ENCODE measurements at regions not wholly inside any gene's neighbourhood (a gene's known extent, or its start where the extent isn't known, plus 50 kb on each side); places are given as distances from the start of the nearest gene placed in this dataset.
A peak's percentile ranks its signal among the peaks of the same experiment; 100 is the strongest.

- Histone ChIP-seq H3K36me3 (ENCODE audit: control insufficient read depth, insufficient read depth, low read length) (no peaks in the 10 kb centered on the region), H3K9me3 (ENCODE audit: control insufficient read depth in 2 of 2, low read length in 2 of 2) (peaks cover 0 to 12% of the 10 kb centered on the region in 2 experiments), H3K27me3 (ENCODE audit: control insufficient read depth, insufficient read depth, low read length) (no peaks in the 10 kb centered on the region), H3K27ac (ENCODE audit: insufficient read depth, low read length, poor library complexity, severe bottlenecking) (no peak overlapping the region), H3K4me1 (ENCODE audit: control insufficient read depth, insufficient read depth, low read length, poor library complexity, severe bottlenecking) (no peaks in the 10 kb centered on the region), H3K4me3 (ENCODE audit: low read depth, low read length) (no peak overlapping the region)
- Mint-ChIP-seq H3K9me3 (peaks cover 2 to 32% (median 12%) of the 10 kb centered on the region in 7 donors), H3K4me1 (no peaks in the 10 kb centered on the region), H3K36me3 (no peaks in the 10 kb centered on the region), H3K27me3 (no peaks in the 10 kb centered on the region), H3K27ac (no peak overlapping the region), H3K4me3 (no peak overlapping the region)
- no peak for DNase-seq
- no peak for ATAC-seq (ENCODE audit: low read depth in 2 of 2)
Observed at GRCh38 chr14:28057359-28058296, 709.0 kb upstream of the FOXG1 start.

DNA sequence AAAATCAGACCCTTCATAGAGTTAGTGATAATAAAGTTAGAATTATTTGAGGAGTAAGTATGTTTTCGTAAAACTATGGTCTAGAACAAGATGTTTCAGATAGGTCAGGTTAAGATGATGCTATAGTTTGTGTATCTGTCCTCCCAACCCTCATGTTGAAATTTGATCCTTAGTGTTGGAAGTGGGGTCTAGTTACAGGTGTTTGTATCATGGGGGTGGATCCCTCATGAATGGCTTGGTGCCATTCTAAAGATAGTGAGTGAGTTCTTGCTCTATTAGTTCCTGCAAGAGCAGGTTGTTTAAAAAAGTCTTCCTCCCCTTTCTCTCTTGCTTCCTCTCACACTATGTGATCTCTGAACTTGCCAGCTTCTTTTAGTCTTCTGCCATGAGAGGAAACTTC lies 707.3 kb upstream of the FOXG1 start:
- no peak overlapping the region for H3K4me3 ChIP-seq (ENCODE audit: low read depth, low read length)
- peaks cover 0 to 15% of the 10 kb centered on the region in 2 experiments for H3K9me3 ChIP-seq (ENCODE audit: control insufficient read depth in 2 of 2, low read length in 2 of 2)
- no peaks in the 10 kb centered on the region for H3K36me3 ChIP-seq (ENCODE audit: control insufficient read depth, insufficient read depth, low read length)
- no peaks in the 10 kb centered on the region for H3K4me1 Mint-ChIP-seq
- ATAC-seq (ENCODE audit: low read depth in 2 of 2) (no peak), DNase-seq (no peak)
- no peak overlapping the region for H3K4me3 Mint-ChIP-seq
- H3K27ac Mint-ChIP-seq = peak overlapping the region in 1 of 3 donors; percentile 76
- peaks cover 3 to 39% (median 13%) of the 10 kb centered on the region in 7 donors for H3K9me3 Mint-ChIP-seq
- no peaks in the 10 kb centered on the region for H3K4me1 ChIP-seq (ENCODE audit: control insufficient read depth, insufficient read depth, low read length, poor library complexity, severe bottlenecking)
- no peaks in the 10 kb centered on the region for H3K27me3 Mint-ChIP-seq
- H3K27ac ChIP-seq (ENCODE audit: insufficient read depth, low read length, poor library complexity, severe bottlenecking) = no peak overlapping the region
- H3K27me3 ChIP-seq (ENCODE audit: control insufficient read depth, insufficient read depth, low read length) = no peaks in the 10 kb centered on the region
- no peaks in the 10 kb centered on the region for H3K36me3 Mint-ChIP-seq

DNA sequence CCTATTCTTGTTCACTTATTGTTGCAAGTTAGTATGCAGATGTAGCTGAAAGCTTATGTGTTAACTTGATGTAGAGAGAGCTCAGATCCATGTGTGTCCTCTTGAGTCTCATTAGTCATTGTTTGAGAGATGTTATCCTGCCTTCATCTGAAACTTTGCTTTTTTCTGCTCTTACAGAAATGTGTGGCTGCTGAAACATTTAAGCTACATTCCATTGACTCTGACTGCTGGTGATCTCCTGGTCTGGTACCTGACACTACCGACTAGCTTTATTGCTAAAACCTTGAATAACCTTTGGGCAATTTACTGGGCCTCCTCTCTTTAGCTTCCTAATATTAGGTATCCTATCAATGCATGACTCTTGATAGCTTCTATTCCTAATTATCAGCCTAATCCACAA lies 705.6 kb upstream of the FOXG1 start:
- no peak overlapping the region for H3K4me3 ChIP-seq (ENCODE audit: low read depth, low read length)
- no peak for ATAC-seq (ENCODE audit: low read depth in 2 of 2)
- Mint-ChIP-seq H3K27ac (no peak overlapping the region), H3K4me1 (no peaks in the 10 kb centered on the region), H3K36me3 (no peaks in the 10 kb centered on the region), H3K9me3 (peaks cover 3 to 40% (median 13%) of the 10 kb centered on the region in 7 donors), H3K27me3 (no peaks in the 10 kb centered on the region), H3K4me3 (no peak overlapping the region)
- peaks cover 0 to 9% of the 10 kb centered on the region in 2 experiments for H3K9me3 ChIP-seq (ENCODE audit: control insufficient read depth in 2 of 2, low read length in 2 of 2)
- H3K36me3 ChIP-seq (ENCODE audit: control insufficient read depth, insufficient read depth, low read length) = no peaks in the 10 kb centered on the region
- no peak overlapping the region for H3K27ac ChIP-seq (ENCODE audit: insufficient read depth, low read length, poor library complexity, severe bottlenecking)
- H3K4me1 ChIP-seq (ENCODE audit: control insufficient read depth, insufficient read depth, low read length, poor library complexity, severe bottlenecking) = no peaks in the 10 kb centered on the region
- no peak for DNase-seq
- no peaks in the 10 kb centered on the region for H3K27me3 ChIP-seq (ENCODE audit: control insufficient read depth, insufficient read depth, low read length)

- no peak overlapping the region for H3K27ac Mint-ChIP-seq
- no peak overlapping the region for H3K4me3 Mint-ChIP-seq
- H3K9me3 ChIP-seq (ENCODE audit: control insufficient read depth in 2 of 2, low read length in 2 of 2) = peaks cover 9 to 10% of the 10 kb centered on the region in 2 experiments
- no peak overlapping the region for H3K4me3 ChIP-seq (ENCODE audit: low read depth, low read length)
- H3K36me3 Mint-ChIP-seq = no peaks in the 10 kb centered on the region
- H3K4me1 Mint-ChIP-seq = no peaks in the 10 kb centered on the region
- DNase-seq (no peak), ATAC-seq (ENCODE audit: low read depth in 2 of 2) (no peak)
- no peaks in the 10 kb centered on the region for H3K4me1 ChIP-seq (ENCODE audit: control insufficient read depth, insufficient read depth, low read length, poor library complexity, severe bottlenecking)
- H3K36me3 ChIP-seq (ENCODE audit: control insufficient read depth, insufficient read depth, low read length) = no peaks in the 10 kb centered on the region
- no peaks in the 10 kb centered on the region for H3K27me3 ChIP-seq (ENCODE audit: control insufficient read depth, insufficient read depth, low read length)
- no peak overlapping the region for H3K27ac ChIP-seq (ENCODE audit: insufficient read depth, low read length, poor library complexity, severe bottlenecking)
- no peaks in the 10 kb centered on the region for H3K27me3 Mint-ChIP-seq
- H3K9me3 Mint-ChIP-seq = peaks cover 4 to 36% (median 10%) of the 10 kb centered on the region in 7 donors
Observed at GRCh38 chr14:28077021-28077420, 689.6 kb upstream of the FOXG1 start.

- peaks cover 4 to 47% (median 14%) of the 10 kb centered on the region in 7 donors for H3K9me3 Mint-ChIP-seq
- H3K36me3 Mint-ChIP-seq = no peaks in the 10 kb centered on the region
- H3K27ac Mint-ChIP-seq = no peak overlapping the region
- Histone ChIP-seq H3K4me3 (ENCODE audit: low read depth, low read length) (no peak overlapping the region), H3K27me3 (ENCODE audit: control insufficient read depth, insufficient read depth, low read length) (no peaks in the 10 kb centered on the region), H3K9me3 (ENCODE audit: control insufficient read depth in 2 of 2, low read length in 2 of 2) (peaks cover 3 to 8% of the 10 kb centered on the region in 2 experiments), H3K27ac (ENCODE audit: insufficient read depth, low read length, poor library complexity, severe bottlenecking) (no peak overlapping the region), H3K36me3 (ENCODE audit: control insufficient read depth, insufficient read depth, low read length) (no peaks in the 10 kb centered on the region), H3K4me1 (ENCODE audit: control insufficient read depth, insufficient read depth, low read length, poor library complexity, severe bottlenecking) (no peaks in the 10 kb centered on the region)
- no peaks in the 10 kb centered on the region for H3K27me3 Mint-ChIP-seq
- H3K4me3 Mint-ChIP-seq = no peak overlapping the region
- no peak for DNase-seq
- no peak for ATAC-seq (ENCODE audit: low read depth in 2 of 2)
- H3K4me1 Mint-ChIP-seq = no peaks in the 10 kb centered on the region
Observed at GRCh38 chr14:28083389-28083788, 683.2 kb upstream of the FOXG1 start.

DNA sequence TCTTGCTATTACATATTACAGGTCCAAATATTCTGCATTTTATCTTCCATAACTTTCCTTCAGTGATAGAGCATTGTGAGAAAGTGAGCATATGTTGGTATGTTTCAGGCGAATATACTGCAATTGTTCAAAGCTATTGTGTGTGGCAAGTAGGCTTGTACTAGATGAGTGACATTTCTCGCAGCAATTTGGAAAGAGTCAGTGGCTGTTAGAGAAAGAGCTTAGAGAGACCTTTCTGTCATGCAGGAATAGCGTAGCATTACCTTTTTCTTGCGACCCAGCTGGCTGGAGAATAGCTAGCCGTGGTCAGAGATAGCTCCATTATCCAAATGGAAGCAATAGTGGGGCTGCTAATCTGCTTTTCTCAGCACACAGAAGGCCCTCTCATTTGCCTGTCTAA lies 678.5 kb upstream of the FOXG1 start:
- H3K9me3 Mint-ChIP-seq = peaks cover 9 to 55% (median 17%) of the 10 kb centered on the region in 7 donors
- no peak overlapping the region for H3K27ac ChIP-seq (ENCODE audit: insufficient read depth, low read length, poor library complexity, severe bottlenecking)
- no peaks in the 10 kb centered on the region for H3K27me3 Mint-ChIP-seq
- H3K4me3 ChIP-seq (ENCODE audit: low read depth, low read length) = no peak overlapping the region
- H3K27ac Mint-ChIP-seq = no peak overlapping the region
- H3K9me3 ChIP-seq (ENCODE audit: control insufficient read depth in 2 of 2, low read length in 2 of 2) = peaks cover 3 to 25% of the 10 kb centered on the region in 2 experiments
- H3K36me3 ChIP-seq (ENCODE audit: control insufficient read depth, insufficient read depth, low read length) = no peaks in the 10 kb centered on the region
- DNase-seq = no peak
- ATAC-seq (ENCODE audit: low read depth in 2 of 2) = no peak
- H3K4me1 Mint-ChIP-seq = no peaks in the 10 kb centered on the region
- H3K4me3 Mint-ChIP-seq = no peak overlapping the region
- no peaks in the 10 kb centered on the region for H3K4me1 ChIP-seq (ENCODE audit: control insufficient read depth, insufficient read depth, low read length, poor library complexity, severe bottlenecking)
- H3K27me3 ChIP-seq (ENCODE audit: control insufficient read depth, insufficient read depth, low read length) = no peaks in the 10 kb centered on the region
- no peaks in the 10 kb centered on the region for H3K36me3 Mint-ChIP-seq

DNA sequence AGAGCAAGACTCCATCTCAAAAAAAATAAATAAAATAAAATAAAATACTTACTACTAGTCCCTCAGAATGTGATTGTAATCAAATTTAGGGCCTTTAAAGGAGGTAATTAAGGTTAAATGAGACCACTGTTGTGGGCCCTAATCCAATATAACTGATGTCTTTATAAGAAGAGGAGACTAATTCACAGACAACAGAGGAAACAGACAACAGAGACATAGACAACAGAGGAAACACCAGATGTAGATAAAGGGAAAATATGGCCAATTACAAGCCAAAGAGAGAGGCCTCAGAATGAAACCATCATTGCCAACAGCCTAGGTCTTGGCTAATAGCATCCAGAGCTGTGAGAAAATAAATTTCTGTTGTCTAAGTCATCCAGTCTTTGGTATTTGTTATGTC lies 669.0 kb upstream of the FOXG1 start:
- ATAC-seq (ENCODE audit: low read depth in 2 of 2) = no peak
- H3K4me1 Mint-ChIP-seq = no peaks in the 10 kb centered on the region
- Histone ChIP-seq H3K4me3 (ENCODE audit: low read depth, low read length) (no peak overlapping the region), H3K36me3 (ENCODE audit: control insufficient read depth, insufficient read depth, low read length) (no peaks in the 10 kb centered on the region), H3K9me3 (ENCODE audit: control insufficient read depth in 2 of 2, low read length in 2 of 2) (peaks cover 0 to under 1% of the 10 kb centered on the region in 2 experiments), H3K4me1 (ENCODE audit: control insufficient read depth, insufficient read depth, low read length, poor library complexity, severe bottlenecking) (no peaks in the 10 kb centered on the region), H3K27ac (ENCODE audit: insufficient read depth, low read length, poor library complexity, severe bottlenecking) (no peak overlapping the region), H3K27me3 (ENCODE audit: control insufficient read depth, insufficient read depth, low read length) (no peaks in the 10 kb centered on the region)
- no peaks in the 10 kb centered on the region for H3K27me3 Mint-ChIP-seq
- H3K36me3 Mint-ChIP-seq = no peaks in the 10 kb centered on the region
- DNase-seq = no peak
- H3K27ac Mint-ChIP-seq = no peak overlapping the region
- H3K4me3 Mint-ChIP-seq = no peak overlapping the region
- H3K9me3 Mint-ChIP-seq = peaks cover 0 to 9% (median 6%) of the 10 kb centered on the region in 7 donors

DNA sequence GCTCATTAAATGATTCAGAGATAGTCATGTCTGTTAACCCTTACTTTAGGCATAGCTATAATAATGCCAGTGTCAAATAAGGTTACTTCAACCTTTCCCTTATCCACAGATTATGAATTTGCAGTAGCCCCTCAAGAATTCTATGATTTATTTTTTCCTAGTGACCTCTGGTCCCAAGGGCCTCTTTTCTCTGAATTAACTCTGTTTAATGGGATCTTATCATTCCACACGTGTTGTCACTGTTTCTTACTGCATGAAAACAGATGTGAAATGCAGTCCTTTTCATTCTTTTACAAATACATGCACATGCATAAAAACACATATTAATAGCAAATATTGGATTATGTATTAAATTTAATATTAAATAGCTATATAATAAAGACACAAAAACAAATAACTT lies 667.7 kb upstream of the FOXG1 start:
- no peaks in the 10 kb centered on the region for H3K36me3 Mint-ChIP-seq
- H3K4me3 Mint-ChIP-seq = no peak overlapping the region
- peaks cover 0 to 14% (median 6%) of the 10 kb centered on the region in 7 donors for H3K9me3 Mint-ChIP-seq
- H3K27ac Mint-ChIP-seq = no peak overlapping the region
- ATAC-seq (ENCODE audit: low read depth in 2 of 2) (no peak), DNase-seq (no peak)
- no peak overlapping the region for H3K27ac ChIP-seq (ENCODE audit: insufficient read depth, low read length, poor library complexity, severe bottlenecking)
- H3K27me3 Mint-ChIP-seq = no peaks in the 10 kb centered on the region
- H3K36me3 ChIP-seq (ENCODE audit: control insufficient read depth, insufficient read depth, low read length) = no peaks in the 10 kb centered on the region
- H3K27me3 ChIP-seq (ENCODE audit: control insufficient read depth, insufficient read depth, low read length) = no peaks in the 10 kb centered on the region
- no peaks in the 10 kb centered on the region for H3K4me1 ChIP-seq (ENCODE audit: control insufficient read depth, insufficient read depth, low read length, poor library complexity, severe bottlenecking)
- no peaks in the 10 kb centered on the region for H3K4me1 Mint-ChIP-seq
- no peak overlapping the region for H3K4me3 ChIP-seq (ENCODE audit: low read depth, low read length)
- peaks cover 0 to 4% of the 10 kb centered on the region in 2 experiments for H3K9me3 ChIP-seq (ENCODE audit: control insufficient read depth in 2 of 2, low read length in 2 of 2)

Measured in CD4-positive, CD25-positive, alpha-beta regulatory T cell (primary cell).